ENCODE measurements at regions not wholly inside any gene's neighbourhood (a gene's known extent, or its start where the extent isn't known, plus 50 kb on each side); places are given as distances from the start of the nearest gene placed in this dataset.

DNA sequence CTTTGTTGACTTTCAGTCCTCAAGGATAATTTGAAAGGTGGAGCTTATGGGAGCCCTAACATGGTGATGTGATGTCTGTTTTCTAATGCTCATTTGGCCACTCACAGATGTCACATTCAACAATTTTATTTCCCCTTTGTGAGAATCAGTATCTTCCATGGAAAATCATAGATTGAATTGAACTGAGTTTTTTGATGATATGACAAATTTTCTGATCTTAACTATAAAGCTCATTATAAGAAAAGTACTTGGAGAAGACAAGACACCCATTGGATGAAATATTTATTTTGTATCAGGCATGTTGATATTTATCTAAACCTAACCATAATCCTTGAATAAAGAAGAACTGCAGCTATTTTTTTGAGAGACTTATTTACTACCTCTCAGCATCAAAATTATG, 824.6 kb upstream of the GOT2 start:
- TF ChIP-seq, protein P1, sequence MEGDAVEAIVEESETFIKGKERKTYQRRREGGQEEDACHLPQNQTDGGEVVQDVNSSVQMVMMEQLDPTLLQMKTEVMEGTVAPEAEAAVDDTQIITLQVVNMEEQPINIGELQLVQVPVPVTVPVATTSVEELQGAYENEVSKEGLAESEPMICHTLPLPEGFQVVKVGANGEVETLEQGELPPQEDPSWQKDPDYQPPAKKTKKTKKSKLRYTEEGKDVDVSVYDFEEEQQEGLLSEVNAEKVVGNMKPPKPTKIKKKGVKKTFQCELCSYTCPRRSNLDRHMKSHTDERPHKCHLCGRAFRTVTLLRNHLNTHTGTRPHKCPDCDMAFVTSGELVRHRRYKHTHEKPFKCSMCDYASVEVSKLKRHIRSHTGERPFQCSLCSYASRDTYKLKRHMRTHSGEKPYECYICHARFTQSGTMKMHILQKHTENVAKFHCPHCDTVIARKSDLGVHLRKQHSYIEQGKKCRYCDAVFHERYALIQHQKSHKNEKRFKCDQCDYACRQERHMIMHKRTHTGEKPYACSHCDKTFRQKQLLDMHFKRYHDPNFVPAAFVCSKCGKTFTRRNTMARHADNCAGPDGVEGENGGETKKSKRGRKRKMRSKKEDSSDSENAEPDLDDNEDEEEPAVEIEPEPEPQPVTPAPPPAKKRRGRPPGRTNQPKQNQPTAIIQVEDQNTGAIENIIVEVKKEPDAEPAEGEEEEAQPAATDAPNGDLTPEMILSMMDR (IDR thresholded peaks at IDR 0.05; ENCODE audit: partially characterized antibody, unreplicated experiment), result no peak
- H3K4me3 Mint-ChIP-seq (ENCODE audit: unreplicated experiment), result no peak overlapping the region
- H3K4me1 Mint-ChIP-seq (ENCODE audit: low read depth, unreplicated experiment), result no peaks in the 10 kb centered on the region
- H3K9me3 Mint-ChIP-seq (ENCODE audit: unreplicated experiment), result no peaks in the 10 kb centered on the region
- H3K27me3 Mint-ChIP-seq (ENCODE audit: unreplicated experiment), result no peaks in the 10 kb centered on the region
- DNase-seq, result no peak
- H3K36me3 Mint-ChIP-seq (ENCODE audit: unreplicated experiment), result no peaks in the 10 kb centered on the region
- no peak overlapping the region for H3K27ac Mint-ChIP-seq (ENCODE audit: unreplicated experiment)

DNA sequence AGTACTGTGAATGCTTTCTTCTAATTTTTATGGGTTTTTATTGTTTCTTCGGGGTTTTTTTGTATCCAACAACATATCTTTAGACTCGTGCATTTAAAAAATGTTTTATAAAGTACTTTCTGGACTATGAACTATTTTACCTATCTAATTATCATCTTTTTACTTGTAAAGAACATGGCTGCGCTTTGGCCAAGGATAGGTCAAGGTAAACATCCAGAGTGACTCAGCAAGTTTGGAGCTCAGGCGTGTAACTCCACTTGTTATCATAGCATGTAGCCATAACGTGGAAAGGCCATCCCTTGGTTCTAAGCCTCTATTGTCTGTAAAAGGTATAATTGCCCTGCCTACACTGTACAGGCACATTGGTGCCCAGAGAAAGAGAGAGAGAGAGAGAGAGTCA, 818.0 kb upstream of the GOT2 start:
- H3K27ac Mint-ChIP-seq (ENCODE audit: unreplicated experiment), result no peak overlapping the region

GRCh38 chr16:59545721-59546120, 811.6 kb upstream of the GOT2 start:
- H3K27me3 Mint-ChIP-seq (ENCODE audit: unreplicated experiment), result no peaks in the 10 kb centered on the region
- H3K36me3 Mint-ChIP-seq (ENCODE audit: unreplicated experiment), result no peaks in the 10 kb centered on the region
- H3K4me3 Mint-ChIP-seq (ENCODE audit: unreplicated experiment), result no peak overlapping the region
- H3K4me1 Mint-ChIP-seq (ENCODE audit: low read depth, unreplicated experiment), result no peaks in the 10 kb centered on the region
- DNase-seq, result no peak
- peaks cover 4% of the 10 kb centered on the region for H3K9me3 Mint-ChIP-seq (ENCODE audit: unreplicated experiment)
- TF ChIP-seq, protein P1 (IDR thresholded peaks at IDR 0.05; ENCODE audit: partially characterized antibody, unreplicated experiment), result no peak
- H3K27ac Mint-ChIP-seq (ENCODE audit: unreplicated experiment), result no peak overlapping the region

More for the DNA sequence above, 818.0 kb upstream of the GOT2 start:
- H3K36me3 Mint-ChIP-seq (ENCODE audit: unreplicated experiment), result no peaks in the 10 kb centered on the region
- TF ChIP-seq, protein P1 (IDR thresholded peaks at IDR 0.05; ENCODE audit: partially characterized antibody, unreplicated experiment), result no peak
- peaks cover 4% of the 10 kb centered on the region for H3K9me3 Mint-ChIP-seq (ENCODE audit: unreplicated experiment)
- H3K4me1 Mint-ChIP-seq (ENCODE audit: low read depth, unreplicated experiment), result no peaks in the 10 kb centered on the region
- no peak overlapping the region for H3K4me3 Mint-ChIP-seq (ENCODE audit: unreplicated experiment)
- no peak for DNase-seq
- H3K27me3 Mint-ChIP-seq (ENCODE audit: unreplicated experiment), result no peaks in the 10 kb centered on the region

GRCh38 chr16:59543641-59544040, 809.5 kb upstream of the GOT2 start:
- TF ChIP-seq, protein P1 (IDR thresholded peaks at IDR 0.05; ENCODE audit: partially characterized antibody, unreplicated experiment), result no peak
- no peaks in the 10 kb centered on the region for H3K9me3 Mint-ChIP-seq (ENCODE audit: unreplicated experiment)
- no peaks in the 10 kb centered on the region for H3K36me3 Mint-ChIP-seq (ENCODE audit: unreplicated experiment)
- H3K4me3 Mint-ChIP-seq (ENCODE audit: unreplicated experiment), result no peak overlapping the region
- H3K27ac Mint-ChIP-seq (ENCODE audit: unreplicated experiment), result no peak overlapping the region
- H3K4me1 Mint-ChIP-seq (ENCODE audit: low read depth, unreplicated experiment), result no peaks in the 10 kb centered on the region
- H3K27me3 Mint-ChIP-seq (ENCODE audit: unreplicated experiment), result no peaks in the 10 kb centered on the region
- no peak for DNase-seq

GRCh38 chr16:59540621-59541020, 806.5 kb upstream of the GOT2 start:
- Mint-ChIP-seq H3K4me3 (ENCODE audit: unreplicated experiment) (no peak overlapping the region), H3K9me3 (ENCODE audit: unreplicated experiment) (no peaks in the 10 kb centered on the region), H3K4me1 (ENCODE audit: low read depth, unreplicated experiment) (no peaks in the 10 kb centered on the region), H3K27ac (ENCODE audit: unreplicated experiment) (no peak overlapping the region), H3K27me3 (ENCODE audit: unreplicated experiment) (no peaks in the 10 kb centered on the region), H3K36me3 (ENCODE audit: unreplicated experiment) (no peaks in the 10 kb centered on the region)
- DNase-seq, result no peak
- TF ChIP-seq, protein P1 (IDR thresholded peaks at IDR 0.05; ENCODE audit: partially characterized antibody, unreplicated experiment), result no peak

All from glutamatergic neuron (in vitro differentiated cells).